K562 (cell line): ENCODE measurements at regions not wholly inside any gene's neighbourhood (a gene's known extent, or its start where the extent isn't known, plus 50 kb on each side); places are given as distances from the start of the nearest gene placed in this dataset.

ENCODE experiments used
- EZH2 ChIP-seq: IDR thresholded peaks from 2 replicates; pipeline ENCODE4 v1.6.1; 2012; ENCODE audit warnings: low read depth, mild to moderate bottlenecking, inconsistent platforms, low read length, borderline replicate concordance
- FOXM1 ChIP-seq, 2 experiments: fragments of 450-650 bp in 1 of 2; sonication (generic) in 1 of 2; formaldehyde crosslinking in 1 of 2; IDR thresholded peaks; 2 replicates each; pipeline versions ENCODE4 v1.6.1 to v1.9.0; 2017 to 2022; ENCODE audit warnings: low read depth in 2 of 2, mild to moderate bottlenecking in 2 of 2, missing genetic modification reagents in 1 of 2, moderate library complexity in 1 of 2
- GABPA ChIP-seq: fragments of 200-800 bp; sonication (Bioruptor generic); conservative IDR thresholded peaks from 2 replicates; pipeline ENCODE4 v1.6.1; 2016; ENCODE audit warnings: low read depth, missing genetic modification characterization, missing compliant biosample characterization
- PHF20 ChIP-seq: fragments of 450-650 bp; IDR thresholded peaks from 2 replicates; pipeline ENCODE4 v1.6.1; 2018; ENCODE audit not compliant: partially characterized antibody
- POLR2A ChIP-seq: fragments of 450-650 bp; conservative IDR thresholded peaks from 2 replicates; pipeline ENCODE4 v1.6.1; 2016
- RBFOX2 ChIP-seq: fragments of 200-400 bp; formaldehyde crosslinking; IDR thresholded peaks from 2 replicates; pipeline ENCODE4 v1.6.1; 2017; ENCODE audit warnings: low read depth, mild to moderate bottlenecking, low read length, moderate library complexity
- TARDBP ChIP-seq: fragments of 450-650 bp; IDR thresholded peaks from 2 replicates; pipeline ENCODE4 v1.6.1; 2016
- ZFP30 ChIP-seq: fragments of 250-450 bp; sonication (Bioruptor Pico); IDR thresholded peaks from 2 replicates; pipeline ENCODE4 v1.8.0; 2022; ENCODE audit warnings: moderate library complexity, mild to moderate bottlenecking, inconsistent platforms, borderline replicate concordance
- TF ChIP-seq, protein P1 (sequence below), 2 experiments: IDR thresholded peaks; 2 replicates each; pipeline ENCODE4 v1.6.1; 2012; ENCODE audit warnings: improper control_type of control experiment in 2 of 2, low read depth in 2 of 2, low read length in 2 of 2, borderline replicate concordance in 1 of 2
- TF ChIP-seq, protein P2 (sequence below): sonication (generic); formaldehyde crosslinking; IDR thresholded peaks from 2 replicates; pipeline ENCODE4 v1.5.0; 2020; ENCODE audit warnings: missing genetic modification reagents
- TF ChIP-seq, protein P3 (sequence below): sonication (generic); formaldehyde crosslinking; IDR thresholded peaks from 2 replicates; pipeline ENCODE4 v1.8.0; 2022; ENCODE audit warnings: missing genetic modification reagents, mild to moderate bottlenecking, borderline replicate concordance
- TF ChIP-seq, protein P4 (sequence below), 3 experiments: IDR thresholded peaks in 2 of 3; conservative IDR thresholded peaks in 1 of 3; 2 replicates each; pipeline ENCODE4 v1.5.1; 2011 to 2012; ENCODE audit warnings: low read length in 3 of 3, mild to moderate bottlenecking in 3 of 3, control low read depth in 2 of 3, improper control_type of control experiment in 1 of 3, inconsistent platforms in 1 of 3, low read depth in 1 of 3, mixed read lengths in 1 of 3, moderate library complexity in 1 of 3; ENCODE audit not compliant: insufficient read depth in 2 of 3
- TF ChIP-seq, protein P5 (sequence below): sonication (generic); formaldehyde crosslinking; IDR thresholded peaks from 2 replicates; pipeline ENCODE4 v1.9.0; 2022; ENCODE audit warnings: mild to moderate bottlenecking, missing genetic modification reagents
- TF ChIP-seq, protein P6 (sequence below): fragments of 250-450 bp; sonication (Bioruptor Pico); IDR thresholded peaks from 2 replicates; pipeline ENCODE4 v1.4.0; 2020; ENCODE audit warnings: mild to moderate bottlenecking

DNA sequence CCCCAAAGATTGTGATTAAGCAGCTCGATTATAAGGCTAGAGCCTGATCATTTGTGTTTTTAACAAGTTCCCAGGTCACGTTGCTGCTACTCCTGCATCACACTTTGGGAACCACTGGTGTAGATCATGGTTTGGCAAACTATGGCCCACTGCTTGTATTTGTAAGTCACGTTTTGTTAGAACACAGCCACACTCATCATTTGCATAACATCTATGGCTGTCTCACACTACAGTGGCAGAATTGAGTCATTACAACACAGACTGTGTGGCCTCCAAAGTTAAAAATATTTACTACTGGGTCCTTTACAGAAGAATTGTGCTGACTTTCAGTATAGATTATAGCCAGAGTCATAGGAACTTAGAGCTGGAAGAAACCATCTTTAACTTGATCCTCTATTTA lies 515.3 kb upstream of the PSMD7 start:
- TF ChIP-seq RBFOX2 (no peak), POLR2A (no peak), ZFP30 (no peak), EZH2 (no peak), PHF20 (no peak), TARDBP (no peak), GABPA (tag) (no peak), FOXM1 (IDR thresholded peaks at IDR 0.05; ENCODE audit: low read depth) (no peak), FOXM1 (CRISPR knock-in tag; IDR thresholded peaks at IDR 0.05; ENCODE audit: low read depth) (no peak)
- TF ChIP-seq, protein P1, sequence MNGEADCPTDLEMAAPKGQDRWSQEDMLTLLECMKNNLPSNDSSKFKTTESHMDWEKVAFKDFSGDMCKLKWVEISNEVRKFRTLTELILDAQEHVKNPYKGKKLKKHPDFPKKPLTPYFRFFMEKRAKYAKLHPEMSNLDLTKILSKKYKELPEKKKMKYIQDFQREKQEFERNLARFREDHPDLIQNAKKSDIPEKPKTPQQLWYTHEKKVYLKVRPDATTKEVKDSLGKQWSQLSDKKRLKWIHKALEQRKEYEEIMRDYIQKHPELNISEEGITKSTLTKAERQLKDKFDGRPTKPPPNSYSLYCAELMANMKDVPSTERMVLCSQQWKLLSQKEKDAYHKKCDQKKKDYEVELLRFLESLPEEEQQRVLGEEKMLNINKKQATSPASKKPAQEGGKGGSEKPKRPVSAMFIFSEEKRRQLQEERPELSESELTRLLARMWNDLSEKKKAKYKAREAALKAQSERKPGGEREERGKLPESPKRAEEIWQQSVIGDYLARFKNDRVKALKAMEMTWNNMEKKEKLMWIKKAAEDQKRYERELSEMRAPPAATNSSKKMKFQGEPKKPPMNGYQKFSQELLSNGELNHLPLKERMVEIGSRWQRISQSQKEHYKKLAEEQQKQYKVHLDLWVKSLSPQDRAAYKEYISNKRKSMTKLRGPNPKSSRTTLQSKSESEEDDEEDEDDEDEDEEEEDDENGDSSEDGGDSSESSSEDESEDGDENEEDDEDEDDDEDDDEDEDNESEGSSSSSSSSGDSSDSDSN (IDR thresholded peaks at IDR 0.05; ENCODE audit: borderline replicate concordance in 1 of 2, low read depth in 2 of 2, low read length in 2 of 2), result no peak
- TF ChIP-seq, protein P2, sequence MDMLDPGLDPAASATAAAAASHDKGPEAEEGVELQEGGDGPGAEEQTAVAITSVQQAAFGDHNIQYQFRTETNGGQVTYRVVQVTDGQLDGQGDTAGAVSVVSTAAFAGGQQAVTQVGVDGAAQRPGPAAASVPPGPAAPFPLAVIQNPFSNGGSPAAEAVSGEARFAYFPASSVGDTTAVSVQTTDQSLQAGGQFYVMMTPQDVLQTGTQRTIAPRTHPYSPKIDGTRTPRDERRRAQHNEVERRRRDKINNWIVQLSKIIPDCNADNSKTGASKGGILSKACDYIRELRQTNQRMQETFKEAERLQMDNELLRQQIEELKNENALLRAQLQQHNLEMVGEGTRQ (CRISPR knock-in tag), result no peak
- TF ChIP-seq, protein P3, sequence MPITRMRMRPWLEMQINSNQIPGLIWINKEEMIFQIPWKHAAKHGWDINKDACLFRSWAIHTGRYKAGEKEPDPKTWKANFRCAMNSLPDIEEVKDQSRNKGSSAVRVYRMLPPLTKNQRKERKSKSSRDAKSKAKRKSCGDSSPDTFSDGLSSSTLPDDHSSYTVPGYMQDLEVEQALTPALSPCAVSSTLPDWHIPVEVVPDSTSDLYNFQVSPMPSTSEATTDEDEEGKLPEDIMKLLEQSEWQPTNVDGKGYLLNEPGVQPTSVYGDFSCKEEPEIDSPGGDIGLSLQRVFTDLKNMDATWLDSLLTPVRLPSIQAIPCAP (CRISPR knock-in tag), result no peak
- TF ChIP-seq, protein P4, sequence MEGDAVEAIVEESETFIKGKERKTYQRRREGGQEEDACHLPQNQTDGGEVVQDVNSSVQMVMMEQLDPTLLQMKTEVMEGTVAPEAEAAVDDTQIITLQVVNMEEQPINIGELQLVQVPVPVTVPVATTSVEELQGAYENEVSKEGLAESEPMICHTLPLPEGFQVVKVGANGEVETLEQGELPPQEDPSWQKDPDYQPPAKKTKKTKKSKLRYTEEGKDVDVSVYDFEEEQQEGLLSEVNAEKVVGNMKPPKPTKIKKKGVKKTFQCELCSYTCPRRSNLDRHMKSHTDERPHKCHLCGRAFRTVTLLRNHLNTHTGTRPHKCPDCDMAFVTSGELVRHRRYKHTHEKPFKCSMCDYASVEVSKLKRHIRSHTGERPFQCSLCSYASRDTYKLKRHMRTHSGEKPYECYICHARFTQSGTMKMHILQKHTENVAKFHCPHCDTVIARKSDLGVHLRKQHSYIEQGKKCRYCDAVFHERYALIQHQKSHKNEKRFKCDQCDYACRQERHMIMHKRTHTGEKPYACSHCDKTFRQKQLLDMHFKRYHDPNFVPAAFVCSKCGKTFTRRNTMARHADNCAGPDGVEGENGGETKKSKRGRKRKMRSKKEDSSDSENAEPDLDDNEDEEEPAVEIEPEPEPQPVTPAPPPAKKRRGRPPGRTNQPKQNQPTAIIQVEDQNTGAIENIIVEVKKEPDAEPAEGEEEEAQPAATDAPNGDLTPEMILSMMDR (IDR thresholded peaks at IDR 0.05 in 2 of 3, conservative IDR thresholded peaks at IDR 0.05 in 1 of 3; ENCODE audit: insufficient read depth in 2 of 3, low read depth in 1 of 3, low read length in 3 of 3), result no peak
- TF ChIP-seq, protein P5, sequence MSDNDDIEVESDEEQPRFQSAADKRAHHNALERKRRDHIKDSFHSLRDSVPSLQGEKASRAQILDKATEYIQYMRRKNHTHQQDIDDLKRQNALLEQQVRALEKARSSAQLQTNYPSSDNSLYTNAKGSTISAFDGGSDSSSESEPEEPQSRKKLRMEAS (CRISPR knock-in tag), result no peak
- TF ChIP-seq, protein P6, sequence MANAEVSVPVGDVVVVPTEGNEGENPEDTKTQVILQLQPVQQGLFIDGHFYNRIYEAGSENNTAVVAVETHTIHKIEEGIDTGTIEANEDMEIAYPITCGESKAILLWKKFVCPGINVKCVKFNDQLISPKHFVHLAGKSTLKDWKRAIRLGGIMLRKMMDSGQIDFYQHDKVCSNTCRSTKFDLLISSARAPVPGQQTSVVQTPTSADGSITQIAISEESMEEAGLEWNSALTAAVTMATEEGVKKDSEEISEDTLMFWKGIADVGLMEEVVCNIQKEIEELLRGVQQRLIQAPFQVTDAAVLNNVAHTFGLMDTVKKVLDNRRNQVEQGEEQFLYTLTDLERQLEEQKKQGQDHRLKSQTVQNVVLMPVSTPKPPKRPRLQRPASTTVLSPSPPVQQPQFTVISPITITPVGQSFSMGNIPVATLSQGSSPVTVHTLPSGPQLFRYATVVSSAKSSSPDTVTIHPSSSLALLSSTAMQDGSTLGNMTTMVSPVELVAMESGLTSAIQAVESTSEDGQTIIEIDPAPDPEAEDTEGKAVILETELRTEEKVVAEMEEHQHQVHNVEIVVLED (CRISPR knock-in tag), result no peak
